Hematopoietic multipotent progenitor cell treated with erythropoietin and hydrocortisone succinate and interleukin-3 and kit ligand, for 17 days (in vitro differentiated cells): ENCODE measurements at regions not wholly inside any gene's neighbourhood (a gene's known extent, or its start where the extent isn't known, plus 50 kb on each side); places are given as distances from the start of the nearest gene placed in this dataset.
"Not testable (repeated sequence)": the region's sequence is repeated elsewhere in the genome, so short reads cannot be mapped to it uniquely, and the experiment has no call there.

Source experiments
- DNase-seq: peaks from one replicate; pipeline ENCODE4 v3.0.0-alpha.2; 2015; ENCODE audit warnings: low spot score

DNA sequence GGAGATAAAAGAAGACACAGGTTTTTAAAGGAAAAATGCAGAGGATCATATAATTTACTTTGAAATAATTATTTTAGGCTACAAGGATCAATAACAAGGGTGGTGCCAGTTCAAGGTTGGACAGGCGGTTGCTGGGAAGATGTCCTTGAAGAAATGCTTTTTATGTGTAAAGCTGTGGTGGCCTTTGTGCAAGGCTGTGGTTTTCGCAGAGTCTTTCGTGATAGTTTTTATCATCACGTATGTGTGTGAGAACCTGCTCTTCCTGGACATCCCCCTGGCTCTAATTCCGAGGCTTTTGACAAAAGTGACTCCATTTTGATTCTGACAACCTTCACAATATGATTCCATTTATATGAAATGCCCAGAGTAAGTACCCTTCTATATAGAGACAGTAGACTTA is 85.8 kb upstream of the COG2 start:
- no peak for DNase-seq

DNA sequence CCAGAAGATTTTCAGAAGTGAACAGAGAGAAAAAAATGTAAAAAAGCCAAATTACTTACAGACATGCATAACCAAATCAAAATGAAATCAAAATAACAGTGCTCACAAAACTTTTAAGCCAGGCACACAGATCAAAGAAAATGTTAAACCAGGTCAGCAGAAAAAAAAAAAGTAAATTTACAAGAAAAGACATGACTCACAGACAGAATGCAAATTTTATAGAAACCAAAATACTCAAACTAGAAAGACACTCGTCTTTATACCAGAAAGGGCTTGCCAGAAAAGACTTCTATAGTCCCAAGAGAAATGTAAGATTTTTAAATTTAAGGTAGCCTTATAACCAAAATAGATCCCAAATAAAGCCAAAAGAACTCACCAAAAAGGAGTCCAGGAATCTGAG is 86.5 kb upstream of the COG2 start:
- DNase-seq = no peak

DNA sequence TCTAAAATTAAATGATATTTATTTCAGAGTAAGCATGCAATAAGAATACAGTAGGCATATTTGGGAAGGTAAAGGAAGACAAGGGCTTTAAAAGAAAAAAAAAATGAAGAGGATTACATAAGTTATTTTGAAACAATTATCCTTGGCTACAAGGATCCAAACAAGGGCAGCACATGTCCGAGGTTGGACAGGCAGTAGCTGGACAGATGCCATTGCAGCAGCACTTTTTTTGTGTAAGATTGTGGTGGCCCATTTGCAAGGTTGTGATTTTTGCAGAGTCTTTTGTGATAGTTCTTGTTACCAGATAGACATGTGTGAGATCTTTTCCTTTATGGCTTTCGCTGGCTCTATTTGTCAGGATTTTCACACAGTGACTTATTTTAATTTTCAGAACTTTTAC is 89.4 kb upstream of the COG2 start:
- no peak for DNase-seq

DNA sequence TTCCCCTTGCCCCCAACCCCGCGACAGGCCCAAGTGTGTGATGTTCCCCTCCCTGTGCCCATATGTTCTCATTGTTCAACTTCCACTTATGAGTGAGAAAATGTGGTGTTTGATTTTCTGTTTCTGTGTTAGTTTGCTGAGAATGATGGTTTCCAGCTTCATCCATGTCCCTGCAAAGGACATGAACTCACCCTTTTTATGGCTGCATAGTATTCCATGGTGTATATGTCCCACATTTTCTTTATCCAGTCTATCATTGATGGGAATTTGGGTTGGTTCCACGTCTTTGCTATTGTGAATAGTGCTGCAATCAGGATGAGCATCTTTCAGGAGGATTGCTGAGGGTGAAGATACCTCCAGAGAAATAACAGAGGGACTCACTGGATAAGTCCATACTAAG is 91.3 kb upstream of the COG2 start:
- not testable (repeated sequence) for DNase-seq

DNA sequence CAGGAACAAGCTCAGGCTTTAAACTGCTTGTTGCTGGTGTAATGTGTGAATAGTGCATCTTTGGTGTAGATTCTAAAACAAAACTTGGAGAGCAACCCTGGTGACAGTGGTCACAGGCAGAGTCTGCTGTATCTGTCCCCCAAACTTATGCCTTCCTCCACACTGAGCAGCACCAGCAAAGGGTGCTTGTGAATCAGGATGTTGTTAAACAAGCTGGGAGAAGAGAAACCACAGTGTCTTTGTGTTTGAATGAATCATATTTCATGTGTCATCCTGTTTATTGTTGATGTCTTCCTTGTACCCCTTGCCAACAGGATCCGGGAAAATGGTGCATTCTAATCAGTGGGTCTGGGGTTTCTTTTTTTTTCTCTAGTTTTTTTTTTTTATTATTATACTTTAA is 91.9 kb upstream of the COG2 start:
- DNase-seq = no peak

DNA sequence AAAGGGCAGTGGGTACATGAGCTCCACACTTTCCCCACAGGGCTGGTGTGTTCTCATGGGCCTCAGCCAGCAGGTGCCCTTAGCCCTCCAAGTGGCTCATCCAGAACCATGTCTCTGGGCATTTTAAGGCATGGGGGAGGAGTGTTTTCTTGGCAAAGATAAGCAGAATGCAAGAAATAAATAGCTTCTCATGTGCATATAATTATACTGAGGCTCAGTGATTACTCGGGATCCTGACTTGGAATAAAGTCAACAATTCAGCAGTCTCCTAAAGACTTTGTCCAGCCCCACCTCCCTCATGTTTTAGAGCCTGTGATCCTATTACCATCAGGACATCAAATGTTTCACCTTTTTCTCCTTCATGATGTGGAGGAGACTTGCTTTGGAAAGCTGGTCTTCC is 92.7 kb upstream of the COG2 start:
- DNase-seq = no peak

DNA sequence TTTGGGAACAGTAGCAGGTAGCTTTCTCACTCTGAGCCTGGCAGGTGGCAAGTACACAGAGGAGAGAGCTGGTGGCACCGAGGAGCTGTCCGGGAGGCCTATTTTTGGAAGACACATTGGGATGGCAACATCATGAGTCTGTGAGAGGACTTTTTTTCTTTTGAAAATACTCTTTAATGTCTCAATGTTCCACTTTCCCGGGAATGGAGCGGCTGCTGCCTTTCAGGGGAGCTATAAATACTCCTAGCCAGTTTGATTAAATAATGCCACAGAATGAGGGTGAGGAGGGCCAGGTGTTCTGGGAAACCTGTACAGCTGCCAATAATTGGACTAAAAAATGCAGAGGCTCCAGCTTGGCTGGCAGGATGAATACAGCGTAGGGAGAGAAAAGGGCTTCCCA is 93.3 kb upstream of the COG2 start:
- DNase-seq = no peak

DNA sequence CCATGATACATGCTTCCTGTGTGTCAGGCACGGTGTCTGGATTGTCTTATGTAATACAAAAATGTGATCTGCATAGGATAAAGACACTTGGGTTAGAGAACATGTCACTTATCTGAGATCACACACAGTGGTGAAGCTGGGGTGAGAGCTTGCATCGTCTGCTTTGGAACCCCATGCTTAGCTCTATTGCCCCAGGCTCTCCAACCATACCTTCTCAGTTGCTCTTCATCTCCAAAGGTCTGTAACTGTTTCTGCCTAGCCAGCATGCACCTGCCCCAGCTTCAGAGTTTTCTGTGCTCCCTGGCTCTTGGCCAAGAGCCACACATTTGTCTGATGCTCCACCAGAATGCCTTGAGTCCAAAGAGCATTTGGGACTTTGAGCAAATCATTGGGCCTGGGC is 93.9 kb upstream of the COG2 start:
- no peak for DNase-seq

DNA sequence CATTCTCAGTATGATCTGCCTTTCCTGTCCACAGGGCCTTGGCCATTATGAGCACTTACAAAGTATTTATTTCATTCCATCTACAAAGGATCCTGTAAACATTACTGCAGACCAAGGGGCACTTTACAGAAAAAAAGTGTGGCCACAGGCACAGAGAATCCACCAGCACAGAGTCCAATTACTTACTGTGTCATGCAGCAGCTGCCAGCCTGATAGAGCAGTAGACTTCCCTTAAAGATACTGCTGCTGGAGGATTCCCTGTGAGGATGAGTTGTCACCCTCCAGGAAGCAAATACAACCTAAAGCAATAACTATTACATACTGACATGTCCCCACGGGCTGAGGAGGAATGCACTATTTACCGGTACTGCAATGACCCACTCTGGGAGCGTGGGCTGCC is 97.1 kb upstream of the COG2 start:
- no peak for DNase-seq

DNA sequence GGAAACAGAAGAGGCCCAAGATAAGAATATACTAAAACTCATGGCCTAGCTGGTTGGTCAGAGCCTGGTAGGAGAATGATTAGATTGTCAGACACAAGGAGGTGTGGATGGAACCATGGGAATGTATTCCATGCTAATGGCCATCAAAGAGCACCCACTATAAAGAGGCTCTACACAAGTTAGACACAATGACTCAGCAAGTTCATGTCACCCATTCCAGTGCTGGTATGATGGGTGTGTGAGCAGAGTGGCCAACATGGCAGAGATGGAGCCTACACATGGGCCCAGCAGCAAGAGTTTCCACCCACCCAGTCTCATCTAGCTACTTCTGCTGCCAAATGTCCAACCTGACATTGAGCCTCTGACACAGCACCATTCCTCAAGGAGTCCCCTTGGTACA is 97.5 kb upstream of the COG2 start:
- no peak for DNase-seq

DNA sequence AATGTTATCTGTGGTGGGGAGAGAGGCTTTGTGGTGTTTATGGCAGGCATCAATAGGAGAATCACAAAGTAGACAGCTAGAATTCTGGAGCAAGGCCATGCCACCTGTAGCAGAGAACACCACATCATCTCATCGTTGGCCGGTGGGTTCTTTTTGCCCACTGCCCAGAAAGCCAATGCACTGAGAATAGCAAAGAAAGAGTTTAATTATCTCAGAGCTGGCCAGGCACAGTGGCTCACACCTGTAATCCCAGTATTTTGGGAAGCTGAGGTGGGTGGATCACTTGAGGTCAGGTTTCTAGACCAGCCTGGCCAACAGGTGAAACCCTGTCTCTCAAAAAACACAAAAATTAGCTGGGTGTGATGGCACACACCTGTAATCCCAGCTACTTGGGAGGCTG is 99.2 kb upstream of the COG2 start:
- DNase-seq = no peak

DNA sequence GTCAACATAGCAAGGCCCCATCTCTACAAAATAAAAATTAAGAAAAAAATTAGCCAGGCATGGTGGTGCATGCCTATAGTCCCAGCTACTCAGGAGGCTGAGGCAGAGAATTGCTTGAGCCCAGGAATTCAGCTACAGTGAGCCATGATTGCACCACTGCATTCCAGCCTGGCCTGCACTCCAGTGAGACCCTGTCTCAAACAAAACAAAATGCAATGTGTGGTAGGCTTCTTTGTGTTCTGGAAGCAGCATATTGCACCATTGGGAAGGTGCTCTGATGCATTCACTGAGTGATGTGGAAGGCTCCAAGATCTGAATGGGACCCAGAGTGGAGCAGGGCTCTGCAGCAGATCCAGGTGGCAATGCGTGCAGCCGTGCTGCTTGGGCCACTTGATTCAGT is 99.6 kb upstream of the COG2 start:
- DNase-seq = no peak

DNA sequence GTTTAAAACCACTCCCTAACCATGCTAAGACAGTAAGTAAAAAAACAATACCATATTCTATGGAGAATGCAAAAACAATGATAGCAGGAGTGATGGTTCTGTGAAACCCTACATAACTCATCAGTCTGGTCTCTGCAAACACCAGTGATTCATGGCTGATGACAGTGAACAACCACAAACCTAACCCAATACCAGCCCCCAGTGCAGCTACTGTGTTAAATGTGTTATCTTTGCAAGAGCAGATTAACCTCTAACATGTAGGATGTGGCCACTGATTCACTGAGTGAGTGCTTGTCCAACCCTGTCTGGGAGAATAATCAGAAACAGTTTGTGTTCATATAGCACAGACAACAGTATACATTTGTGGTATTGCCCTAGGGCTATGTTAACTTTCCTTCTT is 100.2 kb upstream of the COG2 start:
- no peak for DNase-seq

DNA sequence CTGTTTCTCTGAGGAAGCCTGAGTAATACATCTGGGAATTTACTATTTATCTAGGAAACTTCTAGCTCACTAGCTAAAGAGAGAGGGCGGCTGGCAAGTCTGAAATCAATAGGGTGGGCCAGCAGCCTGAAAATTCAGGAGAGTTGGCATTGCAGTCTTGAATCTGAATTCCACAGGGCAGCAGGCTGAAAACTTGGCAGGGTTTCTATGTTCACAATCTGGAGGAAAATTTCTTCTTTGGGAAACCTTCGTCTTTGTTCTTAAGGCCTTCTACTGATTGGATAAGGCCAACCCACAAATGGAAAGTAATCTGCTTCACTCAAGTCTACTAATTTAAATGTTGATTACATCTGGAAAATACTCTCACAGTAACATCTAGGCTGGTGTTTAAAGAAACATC is 101.0 kb upstream of the COG2 start:
- no peak for DNase-seq

DNA sequence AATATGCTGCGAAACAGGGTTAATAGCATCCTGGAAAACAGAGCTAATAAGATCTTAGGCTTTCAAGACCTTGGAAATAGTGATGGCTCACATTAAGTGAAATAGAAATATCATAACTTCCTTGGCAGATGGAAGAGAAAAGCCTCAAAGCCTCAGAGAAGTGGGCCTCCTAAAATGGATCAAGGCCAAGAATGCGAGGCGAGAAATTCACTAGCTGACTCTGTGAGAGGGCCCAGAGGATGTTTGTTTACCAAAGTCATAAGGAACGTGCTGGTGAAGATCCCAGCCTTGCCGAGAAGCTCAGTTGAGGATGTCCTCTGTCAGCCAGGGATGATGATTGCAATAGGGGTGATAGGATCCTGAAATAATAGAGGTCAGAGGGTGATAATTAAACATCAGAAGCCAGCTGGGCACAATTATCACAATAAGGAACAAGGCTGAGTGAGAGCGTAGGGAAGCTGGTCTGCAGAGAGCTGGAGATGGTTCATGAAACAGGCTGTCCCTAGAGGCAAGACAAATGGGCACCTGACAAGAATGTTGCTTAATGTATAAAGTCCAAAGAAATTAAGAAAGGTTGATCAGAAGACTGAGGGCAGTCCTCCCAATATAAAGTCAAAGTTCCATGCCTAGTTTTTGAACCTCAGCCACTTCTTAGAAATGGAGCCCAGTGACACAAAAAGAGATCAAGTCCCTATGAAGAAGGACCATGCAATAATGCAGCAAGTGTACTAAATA is 101.7 kb upstream of the COG2 start:
- no peak for DNase-seq

DNA sequence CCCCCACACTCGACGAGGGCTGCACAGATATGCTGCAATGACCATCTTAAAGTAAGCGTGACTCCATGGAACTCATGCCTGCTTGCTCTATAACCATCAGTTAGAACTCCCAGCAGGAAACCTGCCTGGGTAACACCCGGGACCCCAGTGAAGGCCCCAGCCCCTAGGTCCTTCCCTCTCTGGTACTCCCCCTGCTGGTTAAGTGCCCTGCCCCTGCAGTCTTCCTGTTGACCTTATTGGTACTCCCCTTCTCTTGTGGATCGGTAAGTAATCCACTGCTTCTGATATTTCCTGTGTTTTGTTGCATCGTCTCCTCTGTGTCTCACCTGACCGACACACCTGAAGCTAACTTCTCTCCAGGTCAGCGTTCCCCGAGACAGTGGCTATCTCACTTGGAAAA is 104.8 kb upstream of the COG2 start:
- no peak for DNase-seq

DNA sequence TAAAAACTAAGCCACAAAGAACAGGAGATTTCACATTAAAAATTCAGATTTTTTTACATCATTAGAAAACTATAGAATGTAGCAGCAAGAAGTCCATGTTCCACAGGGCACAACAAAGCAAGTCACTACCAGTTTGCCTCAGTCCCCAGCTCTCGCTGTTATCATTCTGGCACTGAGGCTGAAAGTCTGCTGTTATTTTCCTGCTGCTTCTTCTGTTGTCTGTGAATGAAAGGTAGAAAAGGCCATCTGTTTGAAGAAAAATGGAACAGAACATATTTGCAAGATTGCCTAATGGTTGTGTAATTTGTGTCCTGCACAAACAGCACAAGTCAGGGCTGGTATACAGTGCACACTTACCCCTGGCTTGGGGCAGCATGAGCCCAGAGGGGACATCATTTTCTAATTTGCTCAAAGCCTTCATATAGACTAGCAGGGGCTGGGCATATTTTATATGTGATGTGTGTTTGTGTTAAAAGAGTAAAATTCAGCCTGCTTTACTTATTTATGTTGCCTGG is 105.6 kb upstream of the COG2 start:
- no peak for DNase-seq

DNA sequence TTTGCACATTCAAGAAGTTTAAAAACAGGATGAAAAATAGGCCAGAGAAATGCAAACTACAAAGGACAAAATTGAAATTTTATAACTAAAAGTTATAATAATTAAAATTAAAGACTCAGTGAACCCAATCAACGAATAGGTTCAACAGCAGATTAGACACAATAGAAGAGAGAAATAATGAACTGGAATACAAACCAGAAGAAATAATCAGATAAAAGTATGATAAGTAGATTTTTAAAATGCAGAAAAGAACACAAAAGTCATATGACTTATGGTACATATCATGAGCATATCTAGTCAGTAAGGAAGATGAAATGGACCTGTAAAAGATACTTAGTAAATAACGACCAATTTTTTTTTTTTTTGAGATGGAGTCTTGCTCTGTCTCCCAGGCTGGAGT is 108.1 kb upstream of the COG2 start:
- no peak for DNase-seq

DNA sequence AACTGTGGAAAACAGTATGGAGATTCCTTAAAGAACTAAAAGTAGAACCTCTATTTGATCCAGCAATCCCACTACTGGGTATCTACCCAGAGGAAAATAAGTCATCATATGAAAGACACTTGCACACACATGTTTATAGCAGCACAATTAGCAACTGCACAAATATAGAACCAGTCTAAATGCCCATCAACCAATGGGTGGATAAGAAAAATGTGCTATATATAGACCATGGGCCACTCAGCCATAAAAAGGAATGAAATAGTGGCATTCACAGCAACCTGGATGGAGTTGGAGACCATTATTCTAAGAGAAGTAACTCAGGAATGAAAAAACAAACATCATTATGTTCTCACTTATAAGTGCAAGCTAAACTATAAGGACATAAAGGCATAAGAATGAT is 105.0 kb upstream of the PGBD5 start:
- no peak for DNase-seq

DNA sequence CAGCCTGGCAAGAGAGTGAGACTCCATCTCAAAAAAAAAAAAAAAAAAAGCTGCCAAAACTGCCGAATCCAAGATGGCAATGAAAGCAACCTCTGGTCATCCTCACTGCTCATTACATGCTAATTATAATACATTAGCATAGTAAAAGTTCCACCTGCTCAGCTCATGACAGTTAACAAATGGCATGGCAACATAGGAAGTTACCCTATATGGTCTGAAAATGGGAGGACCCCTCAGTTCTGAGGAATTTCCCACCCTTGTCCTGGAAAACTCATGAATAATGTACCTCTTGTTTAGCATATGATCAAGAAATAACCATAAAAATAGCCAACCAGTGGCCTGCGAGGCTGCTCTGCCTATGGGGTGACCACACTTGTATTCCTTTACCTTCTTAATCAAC is 93.1 kb upstream of the PGBD5 start:
- no peak for DNase-seq

DNA sequence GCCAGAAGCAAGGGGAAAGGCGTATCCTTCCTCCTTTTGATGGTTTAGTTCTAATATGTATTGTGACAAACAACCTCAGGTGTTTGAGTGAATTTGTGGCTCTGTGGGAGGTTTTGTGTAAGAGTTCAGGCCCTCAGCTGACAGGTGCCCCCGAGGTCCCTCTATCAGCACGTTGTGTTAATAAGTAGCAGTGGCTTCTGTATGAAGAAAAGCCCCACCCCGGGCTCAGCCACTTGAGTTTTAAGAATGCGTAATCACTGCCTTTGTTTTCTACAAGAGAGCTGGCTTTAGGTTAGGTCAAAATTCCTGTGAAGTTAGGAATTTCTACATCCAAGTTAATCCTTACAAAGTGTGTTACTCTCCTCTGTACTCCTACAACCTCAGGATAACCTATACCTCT is 92.4 kb upstream of the PGBD5 start:
- DNase-seq = no peak

DNA sequence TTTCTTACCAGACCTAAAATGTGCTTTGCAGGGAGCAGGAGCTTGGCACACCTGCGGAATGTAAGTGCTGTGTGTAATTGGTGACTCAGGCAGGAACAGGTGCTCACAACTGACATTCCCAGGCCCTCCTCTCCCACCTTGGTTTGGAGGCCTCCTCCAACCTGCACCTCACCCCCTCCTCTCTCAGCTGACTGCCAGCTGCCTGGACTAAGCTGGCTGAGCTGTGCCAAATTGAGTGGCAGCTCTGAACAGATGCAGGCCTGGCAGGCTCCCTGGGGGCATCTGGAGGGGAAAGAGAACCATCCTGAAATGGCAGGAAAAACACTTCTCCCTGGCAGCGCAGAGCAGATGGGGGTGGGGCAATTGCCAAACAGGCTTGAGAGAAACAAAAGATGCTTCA is 91.7 kb upstream of the PGBD5 start:
- DNase-seq = no peak

DNA sequence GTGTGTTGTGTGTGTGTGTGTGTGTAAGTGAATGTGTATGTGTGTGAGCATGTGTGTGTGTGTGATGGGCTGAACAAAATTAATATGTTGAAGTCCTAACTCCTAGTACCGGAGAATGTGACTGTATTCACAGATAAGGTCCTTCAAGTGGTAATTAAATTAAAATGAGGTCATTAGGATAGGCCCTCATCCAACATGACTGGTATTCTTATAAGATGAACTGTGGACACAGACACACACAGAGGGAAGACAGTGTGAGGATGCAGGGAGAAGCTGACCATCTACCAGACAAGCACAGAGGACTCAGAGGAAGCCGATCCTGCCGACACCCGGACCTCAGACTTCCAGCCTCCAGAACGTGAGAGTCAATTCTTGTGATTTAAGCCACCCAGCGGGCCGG is 91.2 kb upstream of the PGBD5 start:
- DNase-seq = no peak

DNA sequence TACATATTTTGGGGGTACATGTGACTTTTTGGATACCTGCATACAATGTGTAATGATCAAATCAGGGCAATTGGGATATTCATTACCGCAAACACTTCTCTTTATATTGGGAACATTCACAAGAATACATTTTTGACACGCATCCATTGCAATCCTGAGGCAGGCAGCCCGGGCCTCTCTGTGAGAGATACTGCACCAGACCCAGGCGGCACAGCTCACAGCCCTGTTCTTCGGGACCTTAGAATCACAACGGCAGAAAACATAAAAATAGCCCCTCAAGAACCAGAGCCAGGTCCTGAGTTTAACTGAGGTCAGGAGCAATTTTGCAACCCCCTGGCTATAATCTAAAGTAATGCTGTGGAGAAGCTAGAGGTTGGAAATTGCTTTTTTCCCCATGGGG is 90.8 kb upstream of the PGBD5 start:
- no peak for DNase-seq
